DND-41 (cell line): ENCODE measurements at regions not wholly inside any gene's neighbourhood (a gene's known extent, or its start where the extent isn't known, plus 50 kb on each side); places are given as distances from the start of the nearest gene placed in this dataset.

Experiments
- ATAC-seq: fragments of 200-7000 bp; cut with Tn5 transposase; 3 replicates; pipeline ENCODE4 v1.9.1; 2021; ENCODE audit warnings: low read depth; ENCODE audit not compliant: insufficient read depth
- DNase-seq: peaks from one replicate; pipeline ENCODE4 v3.0.0-alpha.2; 2020
- H2AFZ ChIP-seq: 2 replicates; pipeline ENCODE4 v1.6.0; 2012; ENCODE audit warnings: low read depth, low read length
- H3K27ac ChIP-seq: 2 replicates; pipeline ENCODE4 v1.5.1; 2012; ENCODE audit warnings: low read length, inconsistent platforms
- H3K27me3 ChIP-seq: fragments of 200-600 bp; sonication (generic); 2 replicates; pipeline ENCODE4 v1.6.0; 2012; ENCODE audit warnings: low read length, mild to moderate bottlenecking, inconsistent platforms; ENCODE audit not compliant: insufficient read depth, poor library complexity
- H3K36me3 ChIP-seq: 2 replicates; pipeline ENCODE4 v1.5.1; 2012; ENCODE audit warnings: low read length, inconsistent platforms; ENCODE audit not compliant: insufficient read depth
- H3K4me1 ChIP-seq: 2 replicates; pipeline ENCODE4 v1.5.1; 2012; ENCODE audit warnings: mild to moderate bottlenecking, low read length; ENCODE audit not compliant: insufficient read depth
- H3K4me2 ChIP-seq: 2 replicates; pipeline ENCODE4 v1.6.0; 2012; ENCODE audit warnings: mild to moderate bottlenecking, moderate library complexity, low read length, inconsistent platforms; ENCODE audit not compliant: insufficient read depth
- H3K4me3 ChIP-seq, 2 experiments: fragments of 200-600 bp in 1 of 2; shearing (Covaris generic) in 1 of 2; 2 replicates each; pipeline ENCODE4 v1.5.1; 2012 to 2016; ENCODE audit warnings: inconsistent platforms in 2 of 2, low read length in 2 of 2, mild to moderate bottlenecking in 2 of 2, low read depth in 1 of 2, moderate library complexity in 1 of 2
- H3K79me2 ChIP-seq: 2 replicates; pipeline ENCODE4 v1.6.0; 2012; ENCODE audit warnings: low read length, inconsistent platforms; ENCODE audit not compliant: insufficient read depth
- H3K9ac ChIP-seq: 2 replicates; pipeline ENCODE4 v1.6.0; 2012; ENCODE audit warnings: low read depth, mild to moderate bottlenecking, inconsistent platforms, low read length, moderate library complexity
- H3K9me3 ChIP-seq: 2 replicates; pipeline ENCODE4 v1.5.1; 2012; ENCODE audit warnings: low read length, moderate library complexity, mild to moderate bottlenecking, inconsistent platforms; ENCODE audit not compliant: insufficient read depth, severe bottlenecking
- H4K20me1 ChIP-seq: 2 replicates; pipeline ENCODE4 v1.6.0; 2012; ENCODE audit warnings: low read length; ENCODE audit not compliant: insufficient read depth
- EZH2 ChIP-seq: IDR thresholded peaks from 3 replicates; pipeline ENCODE4 v1.6.1; 2012; ENCODE audit warnings: borderline replicate concordance, low read depth, mild to moderate bottlenecking, moderate library complexity, low read length, inconsistent platforms; ENCODE audit not compliant: severe bottlenecking
- TF ChIP-seq, protein P1 (sequence below): IDR thresholded peaks from 2 replicates; pipeline ENCODE4 v1.5.1; 2012; ENCODE audit warnings: borderline replicate concordance, low read length, moderate library complexity, mild to moderate bottlenecking; ENCODE audit not compliant: poor library complexity, severe bottlenecking; ENCODE audit errors: extremely low read depth

DNA sequence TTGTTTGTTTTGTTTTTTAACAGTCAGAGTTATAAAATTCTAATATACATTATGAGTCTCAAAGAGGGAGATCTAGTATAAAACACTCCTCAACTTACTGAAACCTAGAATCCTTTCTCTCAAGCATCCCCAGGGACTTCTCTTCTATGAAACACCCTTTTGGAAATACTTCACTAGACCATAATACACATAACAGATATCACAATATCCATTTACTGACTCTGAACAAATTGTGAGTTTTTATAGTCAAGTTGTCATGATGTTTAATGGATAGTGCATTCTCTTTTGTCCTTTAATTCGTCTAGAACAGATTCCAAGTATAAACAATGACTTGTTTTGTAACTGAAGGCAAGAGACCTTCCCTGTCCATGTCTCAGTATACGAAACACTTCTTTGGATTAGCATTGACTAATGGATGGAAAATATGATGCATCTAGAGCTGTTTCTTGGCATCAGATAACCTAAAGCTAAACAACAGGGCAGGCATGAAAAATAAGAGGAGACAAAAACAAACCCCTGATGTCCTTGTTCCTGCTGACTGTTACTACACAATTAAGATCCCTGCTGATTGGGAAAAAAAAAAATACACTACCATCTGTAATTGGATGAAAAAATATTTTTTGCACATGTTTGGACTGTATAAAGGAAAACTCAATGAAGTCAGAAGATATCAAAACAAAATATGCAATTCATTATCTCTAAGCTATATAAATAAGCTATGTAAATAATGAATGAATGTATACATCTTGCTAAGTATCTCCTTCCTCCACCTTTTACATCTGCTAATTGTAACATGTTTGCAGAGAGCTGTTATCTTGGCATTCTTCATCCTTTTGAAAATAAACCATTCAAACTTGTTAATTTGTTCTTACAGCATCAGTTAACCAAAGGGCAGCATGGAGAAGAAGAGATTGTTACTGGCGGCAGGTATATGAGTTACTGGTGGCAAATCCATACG, 214.2 kb downstream of the LACC1 start:
- H3K4me3 ChIP-seq = no peak overlapping the region
- H3K79me2 ChIP-seq = no peaks in the 10 kb centered on the region
- no peaks in the 10 kb centered on the region for H3K27me3 ChIP-seq
- no peak overlapping the region for H3K4me2 ChIP-seq
- no peak overlapping the region for H3K27ac ChIP-seq
- H3K4me1 ChIP-seq = peaks cover 5% of the 10 kb centered on the region
- ATAC-seq (no peak), DNase-seq (no peak)
- no peaks in the 10 kb centered on the region for H4K20me1 ChIP-seq
- no peaks in the 10 kb centered on the region for H3K36me3 ChIP-seq
- H3K9me3 ChIP-seq = no peaks in the 10 kb centered on the region
- TF ChIP-seq, protein P1, sequence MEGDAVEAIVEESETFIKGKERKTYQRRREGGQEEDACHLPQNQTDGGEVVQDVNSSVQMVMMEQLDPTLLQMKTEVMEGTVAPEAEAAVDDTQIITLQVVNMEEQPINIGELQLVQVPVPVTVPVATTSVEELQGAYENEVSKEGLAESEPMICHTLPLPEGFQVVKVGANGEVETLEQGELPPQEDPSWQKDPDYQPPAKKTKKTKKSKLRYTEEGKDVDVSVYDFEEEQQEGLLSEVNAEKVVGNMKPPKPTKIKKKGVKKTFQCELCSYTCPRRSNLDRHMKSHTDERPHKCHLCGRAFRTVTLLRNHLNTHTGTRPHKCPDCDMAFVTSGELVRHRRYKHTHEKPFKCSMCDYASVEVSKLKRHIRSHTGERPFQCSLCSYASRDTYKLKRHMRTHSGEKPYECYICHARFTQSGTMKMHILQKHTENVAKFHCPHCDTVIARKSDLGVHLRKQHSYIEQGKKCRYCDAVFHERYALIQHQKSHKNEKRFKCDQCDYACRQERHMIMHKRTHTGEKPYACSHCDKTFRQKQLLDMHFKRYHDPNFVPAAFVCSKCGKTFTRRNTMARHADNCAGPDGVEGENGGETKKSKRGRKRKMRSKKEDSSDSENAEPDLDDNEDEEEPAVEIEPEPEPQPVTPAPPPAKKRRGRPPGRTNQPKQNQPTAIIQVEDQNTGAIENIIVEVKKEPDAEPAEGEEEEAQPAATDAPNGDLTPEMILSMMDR = no peak
- no peak for TF ChIP-seq EZH2
- no peak overlapping the region for H3K9ac ChIP-seq
- H2AFZ ChIP-seq = no peak overlapping the region

DNA sequence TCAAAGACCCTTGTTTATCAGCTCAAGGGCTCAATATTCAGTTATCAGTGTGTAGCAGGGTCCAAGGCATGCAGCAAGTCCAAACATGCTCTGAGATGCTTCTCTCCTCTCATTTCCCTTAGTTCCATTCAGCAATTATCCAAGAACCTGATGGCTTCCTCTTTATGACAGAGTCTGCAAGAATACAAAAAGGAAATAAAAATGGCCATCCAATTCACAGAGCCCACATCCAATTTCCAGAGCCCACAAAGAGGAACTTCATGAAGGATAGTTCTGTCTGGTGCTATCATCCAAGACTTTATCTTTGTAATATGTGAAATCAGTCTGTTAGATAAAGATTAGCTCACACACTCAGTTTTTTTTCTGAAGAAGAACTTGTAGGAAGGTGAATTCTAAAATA, 217.2 kb downstream of the LACC1 start:
- Histone ChIP-seq H3K4me1 (no peaks in the 10 kb centered on the region), H3K9ac (no peak overlapping the region), H4K20me1 (no peaks in the 10 kb centered on the region), H3K36me3 (no peaks in the 10 kb centered on the region), H3K27ac (no peak overlapping the region), H3K79me2 (no peaks in the 10 kb centered on the region), H3K27me3 (no peaks in the 10 kb centered on the region), H3K4me2 (no peak overlapping the region), H3K9me3 (peaks cover 3% of the 10 kb centered on the region), H3K4me3 (no peak overlapping the region), H2AFZ (no peak overlapping the region)
- ATAC-seq (no peak), DNase-seq (no peak)
- no peak for TF ChIP-seq EZH2
- TF ChIP-seq, protein P1 = no peak

DNA sequence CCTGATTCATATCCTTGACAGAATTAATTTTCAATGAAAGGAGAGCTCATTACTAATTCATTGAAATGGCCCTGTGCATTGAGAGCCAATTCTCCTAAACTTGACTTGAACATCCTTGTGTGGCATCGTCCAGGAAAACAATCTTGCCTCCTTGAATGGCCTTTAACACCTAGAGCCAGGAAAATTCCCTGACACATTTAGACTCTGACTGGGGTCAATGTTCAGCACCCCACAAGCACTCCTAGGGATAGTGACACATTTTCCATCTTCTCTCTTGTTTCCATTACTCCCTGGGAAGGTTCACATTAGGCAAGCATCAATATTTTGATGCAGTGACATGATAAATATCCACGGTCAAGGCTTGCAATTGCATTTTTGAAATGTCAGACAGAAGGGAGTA, 218.9 kb downstream of the LACC1 start:
- no peak for DNase-seq
- no peaks in the 10 kb centered on the region for H3K4me1 ChIP-seq
- no peak overlapping the region for H3K27ac ChIP-seq
- TF ChIP-seq, protein P1 = no peak
- TF ChIP-seq EZH2 = no peak
- H3K4me2 ChIP-seq = no peak overlapping the region
- H2AFZ ChIP-seq = no peak overlapping the region
- H3K9ac ChIP-seq = no peak overlapping the region
- H3K9me3 ChIP-seq = peaks cover 4% of the 10 kb centered on the region
- H3K4me3 ChIP-seq = no peak overlapping the region
- no peaks in the 10 kb centered on the region for H4K20me1 ChIP-seq
- no peaks in the 10 kb centered on the region for H3K27me3 ChIP-seq
- ATAC-seq = no peak
- H3K36me3 ChIP-seq = no peaks in the 10 kb centered on the region
- H3K79me2 ChIP-seq = no peaks in the 10 kb centered on the region
